ENCODE measurements at regions not wholly inside any gene's neighbourhood (a gene's known extent, or its start where the extent isn't known, plus 50 kb on each side); places are given as distances from the start of the nearest gene placed in this dataset.

- H3K4me1 Mint-ChIP-seq, result no peaks in the 10 kb centered on the region
- no peaks in the 10 kb centered on the region for H3K4me1 ChIP-seq (ENCODE audit: control insufficient read depth, insufficient read depth, low read length)
- H3K9me3 Mint-ChIP-seq, result peaks cover 2% of the 10 kb centered on the region
- H3K9ac ChIP-seq (ENCODE audit: extremely low read depth, low read length, poor library complexity, severe bottlenecking), result no peak overlapping the region
- H3K27ac Mint-ChIP-seq, result no peak overlapping the region
- TF ChIP-seq CTCF (conservative IDR thresholded peaks at IDR 0.05), result no peak
- no peak overlapping the region for H3K4me3 Mint-ChIP-seq
- H3K27me3 Mint-ChIP-seq (ENCODE audit: insufficient read depth), result no peaks in the 10 kb centered on the region
- no peaks in the 10 kb centered on the region for H3K36me3 ChIP-seq (ENCODE audit: control insufficient read depth, insufficient read depth, low read length)
- no peak for DNase-seq
- H3K27ac ChIP-seq (ENCODE audit: low read depth, low read length), result no peak overlapping the region
- H3K9me3 ChIP-seq (ENCODE audit: control insufficient read depth, low read length), result no peaks in the 10 kb centered on the region
- no peak overlapping the region for H3K4me3 ChIP-seq (ENCODE audit: low read length)
- H3K36me3 Mint-ChIP-seq (ENCODE audit: low read depth), result no peaks in the 10 kb centered on the region
- no peaks in the 10 kb centered on the region for H3K27me3 ChIP-seq (ENCODE audit: control insufficient read depth, insufficient read depth, low read length, poor library complexity, severe bottlenecking)
- WGBS, 2 experiments (ENCODE audit: insufficient coverage in 1 of 2, insufficient read length in 1 of 2), result 75 to 86% methylated on average over 3 to 4 of the region's 4 CpGs
These were observed 114.7 kb upstream of the DOCK10 start for GRCh38 chr2:225156853-225157451.

DNA sequence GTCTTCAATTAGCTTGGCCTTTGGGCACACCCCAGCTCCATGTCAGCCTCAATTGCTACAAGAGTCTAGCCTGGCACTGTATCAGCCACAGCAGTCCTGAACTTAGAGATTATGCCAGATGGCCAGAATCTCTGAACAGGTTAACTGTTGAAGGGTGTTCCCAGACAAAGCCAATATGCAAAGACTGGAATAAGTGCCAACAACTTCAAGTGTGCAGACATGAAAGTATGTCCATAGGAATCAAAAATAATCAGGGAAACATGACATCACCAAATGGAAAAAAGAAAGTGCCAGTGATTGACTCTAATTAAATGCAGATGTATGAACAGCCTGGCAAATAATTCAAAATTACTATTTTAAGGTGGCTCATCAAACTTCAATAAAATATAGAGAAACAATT, 98.5 kb upstream of the DOCK10 start:
- H3K4me1 Mint-ChIP-seq, result no peaks in the 10 kb centered on the region
- no peak for DNase-seq

GRCh38 chr2:225137971-225138370, 95.7 kb upstream of the DOCK10 start:
- Mint-ChIP-seq H3K9me3 (no peaks in the 10 kb centered on the region), H3K4me1 (no peaks in the 10 kb centered on the region), H3K36me3 (ENCODE audit: low read depth) (no peaks in the 10 kb centered on the region), H3K4me3 (no peak overlapping the region), H3K27ac (no peak overlapping the region), H3K27me3 (ENCODE audit: insufficient read depth) (peaks cover 16% of the 10 kb centered on the region)
- no peaks in the 10 kb centered on the region for H3K36me3 ChIP-seq (ENCODE audit: control insufficient read depth, insufficient read depth, low read length)
- DNase-seq, result no peak
- WGBS, 2 experiments (ENCODE audit: insufficient coverage in 1 of 2, insufficient read length in 1 of 2), result 89 to 91% methylated on average over 1 of the region's 2 CpGs
- peaks cover under 1% of the 10 kb centered on the region for H3K27me3 ChIP-seq (ENCODE audit: control insufficient read depth, insufficient read depth, low read length, poor library complexity, severe bottlenecking)
- no peaks in the 10 kb centered on the region for H3K4me1 ChIP-seq (ENCODE audit: control insufficient read depth, insufficient read depth, low read length)
- H3K27ac ChIP-seq (ENCODE audit: low read depth, low read length), result no peak overlapping the region
- no peak overlapping the region for H3K9ac ChIP-seq (ENCODE audit: extremely low read depth, low read length, poor library complexity, severe bottlenecking)
- H3K9me3 ChIP-seq (ENCODE audit: control insufficient read depth, low read length), result no peaks in the 10 kb centered on the region
- H3K4me3 ChIP-seq (ENCODE audit: low read length), result no peak overlapping the region
- TF ChIP-seq CTCF (conservative IDR thresholded peaks at IDR 0.05), result no peak

More for the DNA sequence above, 98.5 kb upstream of the DOCK10 start:
- Mint-ChIP-seq H3K27me3 (ENCODE audit: insufficient read depth) (peaks cover 4% of the 10 kb centered on the region), H3K36me3 (ENCODE audit: low read depth) (no peaks in the 10 kb centered on the region), H3K9me3 (no peaks in the 10 kb centered on the region), H3K4me3 (no peak overlapping the region), H3K27ac (no peak overlapping the region)
- no peak for TF ChIP-seq CTCF (conservative IDR thresholded peaks at IDR 0.05)
- Histone ChIP-seq H3K27me3 (ENCODE audit: control insufficient read depth, insufficient read depth, low read length, poor library complexity, severe bottlenecking) (no peaks in the 10 kb centered on the region), H3K4me3 (ENCODE audit: low read length) (no peak overlapping the region), H3K9ac (ENCODE audit: extremely low read depth, low read length, poor library complexity, severe bottlenecking) (no peak overlapping the region), H3K9me3 (ENCODE audit: control insufficient read depth, low read length) (no peaks in the 10 kb centered on the region), H3K27ac (ENCODE audit: low read depth, low read length) (no peak overlapping the region), H3K4me1 (ENCODE audit: control insufficient read depth, insufficient read depth, low read length) (no peaks in the 10 kb centered on the region), H3K36me3 (ENCODE audit: control insufficient read depth, insufficient read depth, low read length) (no peaks in the 10 kb centered on the region)

Data from endodermal cell (in vitro differentiated cells).